ENCODE measurements at regions not wholly inside any gene's neighbourhood (a gene's known extent, or its start where the extent isn't known, plus 50 kb on each side); places are given as distances from the start of the nearest gene placed in this dataset.

- no peaks in the 10 kb centered on the region for H3K9me3 ChIP-seq (replicated peaks in 1 of 2; ENCODE audit: control insufficient read depth in 1 of 2, insufficient read depth in 1 of 2, low read length in 2 of 2)
- Mint-ChIP-seq H3K27ac (peak overlapping the region; percentile 33 to 80 (median 78)), H3K4me3 (peak overlapping the region in 1 of 2 donors; percentile 53), H3K9me3 (no peaks in the 10 kb centered on the region), H3K4me1 (peaks cover 28% of the 10 kb centered on the region), H3K36me3 (no peaks in the 10 kb centered on the region), H3K27me3 (ENCODE audit: low read depth in 3 of 3) (no peaks in the 10 kb centered on the region)
- intact Hi-C loops (cut with micrococcal nuclease), result no loop called here
- H3K4me3 ChIP-seq (replicated peaks in 1 of 3; ENCODE audit: low read depth in 2 of 3, low read length in 3 of 3), result peak overlapping the region in 1 of 3 experiments; percentile 48
- DNase-seq, result peak; percentile 12 to 48 (median 18)
- H3K4me2 ChIP-seq (replicated peaks; ENCODE audit: extremely low read depth, low read length, poor library complexity, severe bottlenecking), result peak overlapping the region; percentile 52
- no peak overlapping the region for H3K9ac ChIP-seq (ENCODE audit: insufficient read depth, low read length, poor library complexity, severe bottlenecking)
- H4K20me1 ChIP-seq (ENCODE audit: insufficient read depth, low read length), result no peaks in the 10 kb centered on the region
- no peaks in the 10 kb centered on the region for H3K36me3 ChIP-seq (replicated peaks in 1 of 2; ENCODE audit: control insufficient read depth in 1 of 2, insufficient read depth in 2 of 2, low read length in 2 of 2)
- H3K4me1 ChIP-seq (ENCODE audit: control insufficient read depth in 1 of 2, insufficient read depth in 2 of 2, low read length in 2 of 2), result peaks cover 22 to 31% of the 10 kb centered on the region in 2 donors
- H2AFZ ChIP-seq (ENCODE audit: insufficient read depth, low read depth, low read length, poor library complexity, severe bottlenecking), result peak overlapping the region; percentile 74
- H3K27me3 ChIP-seq (ENCODE audit: control insufficient read depth in 2 of 2, insufficient read depth in 2 of 2, low read length in 2 of 2), result no peaks in the 10 kb centered on the region
- peak overlapping the region in 1 of 2 donors; percentile 78 for H3K27ac ChIP-seq (ENCODE audit: low read depth in 1 of 2, low read length in 2 of 2)
- no peak for TF ChIP-seq CTCF (IDR thresholded peaks at IDR 0.05)
- no peaks in the 10 kb centered on the region for H3K79me2 ChIP-seq (ENCODE audit: insufficient read depth, low read length)
- WGBS (ENCODE audit: insufficient coverage), result 0% methylated on average over 1 of the region's 1 CpG
Observed at GRCh38 chr14:34931206-34931605, 51.6 kb upstream of the SRP54 start.

- Mint-ChIP-seq H3K9me3 (no peaks in the 10 kb centered on the region), H3K27me3 (ENCODE audit: low read depth in 3 of 3) (no peaks in the 10 kb centered on the region), H3K27ac (peak overlapping the region in 6 of 7 donors; percentile 37 to 91 (median 84)), H3K36me3 (no peaks in the 10 kb centered on the region), H3K4me1 (peaks cover 27% of the 10 kb centered on the region), H3K4me3 (peak overlapping the region; percentile 13 to 80)
- DNase-seq, result peak in 2 of 3 donors; percentile 20 to 25
- Histone ChIP-seq H3K9ac (ENCODE audit: insufficient read depth, low read length, poor library complexity, severe bottlenecking) (peak overlapping the region; percentile 29), H3K9me3 (replicated peaks in 1 of 2; ENCODE audit: control insufficient read depth in 1 of 2, insufficient read depth in 1 of 2, low read length in 2 of 2) (no peaks in the 10 kb centered on the region), H2AFZ (ENCODE audit: insufficient read depth, low read depth, low read length, poor library complexity, severe bottlenecking) (peak overlapping the region; percentile 74), H3K4me3 (replicated peaks in 1 of 3; ENCODE audit: low read depth in 2 of 3, low read length in 3 of 3) (peak overlapping the region in 1 of 3 experiments; percentile 48), H3K27me3 (ENCODE audit: control insufficient read depth in 2 of 2, insufficient read depth in 2 of 2, low read length in 2 of 2) (no peaks in the 10 kb centered on the region), H4K20me1 (ENCODE audit: insufficient read depth, low read length) (no peaks in the 10 kb centered on the region), H3K36me3 (replicated peaks in 1 of 2; ENCODE audit: control insufficient read depth in 1 of 2, insufficient read depth in 2 of 2, low read length in 2 of 2) (no peaks in the 10 kb centered on the region), H3K4me1 (ENCODE audit: control insufficient read depth in 1 of 2, insufficient read depth in 2 of 2, low read length in 2 of 2) (peaks cover 17 to 25% of the 10 kb centered on the region in 2 donors), H3K79me2 (ENCODE audit: insufficient read depth, low read length) (no peaks in the 10 kb centered on the region), H3K27ac (ENCODE audit: low read depth in 1 of 2, low read length in 2 of 2) (peak overlapping the region in 1 of 2 donors; percentile 78), H3K4me2 (replicated peaks; ENCODE audit: extremely low read depth, low read length, poor library complexity, severe bottlenecking) (peak overlapping the region; percentile 52)
- no peak for TF ChIP-seq CTCF (IDR thresholded peaks at IDR 0.05)
- WGBS (ENCODE audit: insufficient coverage), result 0% methylated on average over 1 of the region's 4 CpGs
- intact Hi-C loops (cut with micrococcal nuclease), result no loop called here
Observed at GRCh38 chr14:34930591-34931091, 52.2 kb upstream of the SRP54 start.

Measured in CD14-positive monocyte (primary cell).